WERI-Rb-1 (cell line): ENCODE measurements at regions not wholly inside any gene's neighbourhood (a gene's known extent, or its start where the extent isn't known, plus 50 kb on each side); places are given as distances from the start of the nearest gene placed in this dataset.

Experiments used
- DNase-seq: peaks from one replicate; pipeline ENCODE4 v3.0.0-alpha.2; 2020
- H3K27ac ChIP-seq: fragments of 250-450 bp; sonication (Bioruptor Pico); 2 replicates; pipeline ENCODE4 v1.5.1; 2020; ENCODE audit warnings: mild to moderate bottlenecking, moderate library complexity
- H3K27me3 ChIP-seq: fragments of 250-450 bp; sonication (Bioruptor Pico); 2 replicates; pipeline ENCODE4 v1.5.1; 2021; ENCODE audit warnings: mild to moderate bottlenecking, low read depth, moderate library complexity; ENCODE audit not compliant: insufficient read depth, severe bottlenecking
- H3K36me3 ChIP-seq: fragments of 250-450 bp; sonication (Bioruptor Pico); 2 replicates; pipeline ENCODE4 v1.5.1; 2020; ENCODE audit warnings: mild to moderate bottlenecking, moderate library complexity
- H3K4me3 ChIP-seq: 2 replicates; pipeline ENCODE4 v1.5.1; 2011; ENCODE audit warnings: low read depth, mild to moderate bottlenecking, control low read depth, low read length
- H3K9me3 ChIP-seq: fragments of 250-450 bp; sonication (Bioruptor Pico); 2 replicates; pipeline ENCODE4 v1.5.1; 2021; ENCODE audit warnings: mild to moderate bottlenecking, moderate library complexity; ENCODE audit not compliant: severe bottlenecking
- CTCF ChIP-seq: IDR thresholded peaks from 2 replicates; pipeline ENCODE4 v1.5.1; 2011; ENCODE audit warnings: low read depth, mild to moderate bottlenecking, control low read depth, inconsistent platforms, low read length

- H3K36me3 ChIP-seq, result no peaks in the 10 kb centered on the region
- no peak overlapping the region for H3K27ac ChIP-seq
- no peaks in the 10 kb centered on the region for H3K9me3 ChIP-seq
- peaks cover 5% of the 10 kb centered on the region for H3K27me3 ChIP-seq
- TF ChIP-seq CTCF, result no peak
- DNase-seq, result no peak
- no peak overlapping the region for H3K4me3 ChIP-seq
Observed at GRCh38 chr21:19810779-19811178, 1187.4 kb upstream of the NCAM2 start.

GRCh38 chr21:19830446-19830845, 1167.8 kb upstream of the NCAM2 start:
- Histone ChIP-seq H3K36me3 (no peaks in the 10 kb centered on the region), H3K27me3 (peaks cover 33% of the 10 kb centered on the region), H3K9me3 (no peaks in the 10 kb centered on the region), H3K4me3 (no peak overlapping the region), H3K27ac (no peak overlapping the region)
- no peak for DNase-seq
- TF ChIP-seq CTCF, result no peak

GRCh38 chr21:19832551-19832950, 1165.7 kb upstream of the NCAM2 start:
- H3K27me3 ChIP-seq, result peaks cover 24% of the 10 kb centered on the region
- no peak for TF ChIP-seq CTCF
- no peak overlapping the region for H3K4me3 ChIP-seq
- DNase-seq, result no peak
- H3K27ac ChIP-seq, result no peak overlapping the region
- no peaks in the 10 kb centered on the region for H3K36me3 ChIP-seq
- H3K9me3 ChIP-seq, result no peaks in the 10 kb centered on the region

- no peak for TF ChIP-seq CTCF
- Histone ChIP-seq H3K27ac (no peak overlapping the region), H3K9me3 (no peaks in the 10 kb centered on the region), H3K4me3 (no peak overlapping the region), H3K27me3 (peaks cover 28% of the 10 kb centered on the region), H3K36me3 (no peaks in the 10 kb centered on the region)
- DNase-seq, result no peak
Observed at GRCh38 chr21:19833082-19833481, 1165.1 kb upstream of the NCAM2 start.

- no peak for TF ChIP-seq CTCF
- H3K4me3 ChIP-seq, result no peak overlapping the region
- H3K27ac ChIP-seq, result no peak overlapping the region
- H3K27me3 ChIP-seq, result peaks cover 31% of the 10 kb centered on the region
- DNase-seq, result no peak
- H3K36me3 ChIP-seq, result no peaks in the 10 kb centered on the region
- H3K9me3 ChIP-seq, result no peaks in the 10 kb centered on the region
Observed at GRCh38 chr21:19842601-19843000, 1155.6 kb upstream of the NCAM2 start.

GRCh38 chr21:19844334-19844733, 1153.9 kb upstream of the NCAM2 start:
- TF ChIP-seq CTCF, result no peak
- Histone ChIP-seq H3K9me3 (no peaks in the 10 kb centered on the region), H3K27me3 (peaks cover 23% of the 10 kb centered on the region), H3K4me3 (no peak overlapping the region), H3K36me3 (no peaks in the 10 kb centered on the region), H3K27ac (no peak overlapping the region)
- DNase-seq, result no peak
